ENCODE measurements at regions not wholly inside any gene's neighbourhood (a gene's known extent, or its start where the extent isn't known, plus 50 kb on each side); places are given as distances from the start of the nearest gene placed in this dataset.

GRCh38 chr9:120212153-120212852, 367.7 kb downstream of the CDK5RAP2 start:
- DNase-seq: no peak

DNA sequence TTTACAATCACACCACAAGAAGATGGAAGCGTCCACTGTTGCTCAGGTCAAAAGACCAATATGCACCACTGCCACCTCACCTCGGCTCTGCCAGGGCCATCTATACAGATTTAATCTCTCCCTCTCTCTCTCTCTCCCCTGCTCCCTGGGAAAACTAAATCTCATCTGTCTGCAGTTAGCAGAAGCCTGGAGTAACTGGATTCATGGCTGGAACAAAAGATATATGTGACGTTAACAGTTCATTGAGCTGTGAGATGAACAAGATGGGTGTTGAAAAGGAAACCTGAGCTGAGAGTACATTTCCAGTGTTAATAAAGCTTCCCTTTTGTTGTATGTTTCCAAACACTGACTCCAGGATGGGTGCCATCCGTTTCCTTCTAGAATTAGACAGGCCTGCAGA, 369.7 kb downstream of the CDK5RAP2 start:
- peak; percentile 71 for DNase-seq

DNA sequence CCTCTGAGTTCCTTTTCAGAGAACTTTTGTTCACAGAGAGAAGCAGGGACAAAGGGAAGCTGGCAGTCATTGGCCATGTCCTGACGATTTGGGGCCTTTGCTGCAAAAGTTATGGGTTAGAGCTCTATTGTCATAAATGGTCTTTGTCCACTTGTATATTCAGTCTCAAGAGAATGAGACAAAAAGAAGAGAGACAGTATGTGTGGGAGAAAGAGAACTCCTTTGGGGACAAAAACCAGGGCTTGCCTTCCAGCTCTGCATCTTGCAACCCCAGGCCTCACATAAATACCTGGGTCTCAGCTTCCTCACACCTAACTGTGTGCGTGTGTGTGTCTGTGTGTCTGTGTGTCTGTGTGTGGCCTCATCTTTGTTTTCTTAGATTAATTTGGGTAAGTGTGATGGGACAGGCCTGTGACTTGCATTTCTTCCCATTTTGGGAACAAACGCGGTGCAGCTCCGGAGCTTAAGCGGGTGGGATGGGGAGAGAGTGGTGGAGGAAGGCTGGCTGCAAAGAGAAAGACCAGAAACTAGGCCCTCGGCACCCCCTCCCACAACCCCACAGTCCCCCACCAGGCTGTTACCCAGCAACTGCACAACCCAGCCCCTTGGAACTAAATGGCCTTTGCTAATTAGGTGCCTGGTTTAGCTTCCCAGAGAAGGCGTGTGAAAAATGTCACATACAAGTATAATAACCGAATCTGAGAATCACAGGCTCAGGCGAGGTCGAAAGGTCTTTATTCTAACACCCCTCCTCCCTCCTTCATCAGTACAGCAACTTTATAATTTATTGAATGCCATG, 376.9 kb downstream of the CDK5RAP2 start:
- DNase-seq: no peak

DNA sequence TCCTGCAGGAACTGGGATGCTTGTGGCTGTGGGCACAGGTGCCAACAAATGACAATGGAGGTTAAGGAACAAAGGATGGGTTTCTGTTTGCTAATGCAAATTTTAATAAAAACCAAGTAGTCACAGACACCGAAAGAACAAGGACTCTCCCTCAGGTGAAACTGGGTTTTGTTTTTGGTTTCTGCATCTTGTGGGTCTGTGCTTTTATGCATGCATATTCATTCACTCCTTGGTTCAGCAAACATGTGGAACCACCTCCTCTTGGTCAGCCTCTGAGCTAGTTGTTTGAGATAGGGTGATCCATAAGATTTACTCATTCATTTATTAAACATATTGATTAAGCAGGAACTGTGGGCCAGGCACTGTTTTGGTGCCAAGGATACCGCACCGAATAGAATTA, 381.9 kb downstream of the CDK5RAP2 start:
- DNase-seq: peak; percentile 72

GRCh38 chr9:120197605-120198004, 382.4 kb downstream of the CDK5RAP2 start:
- no peak for DNase-seq

GRCh38 chr9:120191141-120191540, 388.8 kb downstream of the CDK5RAP2 start:
- no peak for DNase-seq

- DNase-seq: no peak
Measured at GRCh38 chr9:120187758-120188157, 392.2 kb downstream of the CDK5RAP2 start.

GRCh38 chr9:120186276-120186675, 393.7 kb downstream of the CDK5RAP2 start:
- peak; percentile 76 for DNase-seq

DNA sequence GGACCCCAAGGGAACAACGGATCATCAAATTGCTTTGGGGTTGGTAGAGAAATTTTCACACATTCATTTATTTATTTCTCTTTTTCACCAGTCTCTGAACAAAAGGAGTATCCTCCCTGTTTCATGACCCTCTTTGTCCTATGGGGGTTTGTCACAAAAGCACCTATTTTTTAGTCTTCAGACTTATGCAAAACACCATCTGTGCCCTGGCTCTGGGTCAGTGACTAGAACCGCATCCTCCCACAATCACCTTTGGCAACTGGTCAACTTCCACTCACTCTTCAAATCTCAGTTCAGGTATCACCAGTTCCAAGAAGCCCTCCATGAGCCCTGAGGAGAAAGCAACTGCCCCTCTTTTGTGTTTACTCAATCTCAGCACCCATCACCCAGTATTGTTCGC, 395.7 kb downstream of the CDK5RAP2 start:
- DNase-seq: peak; percentile 61

- peak; percentile 57 for DNase-seq
Measured at GRCh38 chr9:120183615-120184014, 396.4 kb downstream of the CDK5RAP2 start.

GRCh38 chr9:120182011-120182410, 398.0 kb downstream of the CDK5RAP2 start:
- DNase-seq: no peak

DNA sequence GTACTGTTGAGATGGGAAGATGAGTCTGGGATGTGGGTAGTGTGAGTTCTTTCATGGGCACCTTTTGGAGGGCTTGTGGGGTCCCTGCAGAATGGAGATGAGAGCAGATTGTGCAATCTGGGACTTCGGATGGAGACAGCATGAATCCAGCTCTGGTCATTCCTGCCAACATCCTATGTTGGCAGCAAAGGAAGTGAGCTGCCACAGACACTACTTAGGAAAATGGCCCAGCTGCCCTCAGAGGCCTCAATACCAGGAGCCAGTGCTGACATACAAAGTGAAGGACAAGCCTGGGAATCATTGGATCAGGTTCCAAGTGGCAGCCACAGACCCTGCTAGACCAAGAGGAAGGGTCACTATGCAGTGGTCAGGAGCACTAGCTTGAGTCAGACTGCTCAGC, 402.8 kb downstream of the CDK5RAP2 start:
- no peak for DNase-seq

DNA sequence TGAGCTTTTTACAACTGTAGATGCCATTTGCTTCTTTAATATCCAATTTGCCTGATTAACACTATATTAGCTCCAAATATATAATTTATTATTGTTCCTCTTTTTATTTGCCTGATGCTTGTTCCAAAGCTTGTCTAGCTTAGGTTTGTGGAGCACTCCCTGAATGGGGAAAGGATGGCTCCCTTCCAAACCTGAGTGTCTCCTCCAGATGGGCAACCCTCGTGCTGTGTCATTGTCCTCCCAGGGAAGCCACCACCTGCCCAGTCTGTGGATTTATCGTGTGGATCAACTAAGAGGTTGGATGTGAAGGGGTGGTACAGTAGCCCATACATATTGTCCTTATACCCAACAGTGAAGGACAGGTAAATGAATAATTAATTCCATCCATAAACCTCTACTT, 404.9 kb downstream of the CDK5RAP2 start:
- DNase-seq: peak; percentile 64

DNA sequence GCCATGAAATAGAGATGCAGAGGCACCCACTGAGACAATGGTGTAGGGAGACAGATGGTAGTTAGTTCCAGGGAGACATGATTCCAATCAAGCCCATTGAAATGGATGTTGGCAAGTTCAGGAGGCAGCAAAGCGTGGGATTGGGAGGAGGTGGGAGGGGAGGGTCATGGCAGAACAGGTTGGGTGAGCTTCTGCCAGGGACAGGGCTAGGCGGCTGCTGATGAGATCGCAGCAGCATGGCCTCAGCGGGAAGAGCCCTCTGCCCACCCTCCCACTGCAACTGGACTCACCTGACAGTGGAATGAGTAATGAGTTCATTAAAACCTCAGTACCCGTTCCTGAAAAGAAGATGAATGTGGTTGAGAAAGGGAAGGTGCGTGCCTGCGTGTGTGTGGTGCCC, 418.2 kb downstream of the CDK5RAP2 start:
- no peak for DNase-seq

- no peak for DNase-seq
Measured at GRCh38 chr9:120158221-120158620, 421.7 kb downstream of the CDK5RAP2 start.

DNA sequence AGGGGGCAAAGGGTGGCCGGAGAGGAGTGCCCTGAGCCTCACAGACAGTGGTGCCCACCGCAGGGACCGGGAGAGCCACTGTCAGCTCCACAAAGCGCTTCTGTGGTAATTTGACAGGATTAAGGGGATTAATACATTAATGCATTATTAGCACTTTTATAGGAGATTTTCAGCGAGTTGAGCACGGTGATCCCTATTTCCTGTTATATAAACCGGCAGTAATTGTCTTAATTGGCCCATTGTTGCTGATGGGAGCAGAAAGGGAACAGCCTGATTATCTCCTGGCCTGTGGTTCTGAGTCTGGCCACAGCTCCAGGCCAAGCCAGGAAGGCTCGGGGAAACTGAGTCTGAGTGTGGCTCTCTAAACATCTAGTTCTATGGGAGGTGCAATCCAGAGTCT, 423.6 kb downstream of the CDK5RAP2 start:
- no peak for DNase-seq

DNA sequence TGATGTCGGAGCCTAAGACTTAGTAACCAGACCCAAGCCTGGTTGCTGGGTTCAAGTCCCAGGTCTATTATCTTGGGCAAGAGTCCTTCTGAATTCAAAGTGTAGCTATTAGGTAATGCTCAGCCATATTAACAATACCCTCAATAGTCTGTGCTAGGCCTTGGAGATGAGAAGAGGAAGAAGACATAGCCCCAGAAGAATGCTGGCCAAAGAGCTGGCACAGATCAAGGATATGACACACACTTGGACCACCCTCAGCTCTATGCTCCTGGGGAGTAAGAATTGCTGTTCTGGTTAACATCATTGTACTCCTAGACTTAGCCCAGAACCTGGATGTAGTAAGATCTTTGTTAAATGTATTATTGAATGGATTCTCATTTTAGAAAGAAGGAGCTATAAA, 426.7 kb downstream of the CDK5RAP2 start:
- DNase-seq: no peak

- peak; percentile 98 for DNase-seq
Measured at GRCh38 chr9:120152295-120152694, 427.7 kb downstream of the CDK5RAP2 start.

DNA sequence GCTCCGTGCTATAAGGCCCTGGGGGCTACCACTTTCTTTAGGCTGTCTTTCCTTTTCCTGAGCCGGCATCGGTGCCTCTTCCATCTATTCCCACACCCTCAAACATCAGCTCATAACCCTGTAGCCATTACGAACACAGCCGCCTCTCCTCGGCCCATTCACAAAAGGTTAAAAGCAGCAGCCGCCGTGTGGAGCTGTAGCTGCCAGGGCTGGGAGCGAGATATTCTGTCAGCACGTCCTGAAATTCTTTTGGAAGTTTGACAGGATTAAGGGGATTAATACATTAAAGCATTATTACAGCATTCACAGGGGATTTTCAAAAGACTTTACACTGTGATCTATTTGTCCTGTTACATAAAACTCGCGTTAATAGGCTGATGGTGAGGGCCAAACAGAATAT, 428.2 kb downstream of the CDK5RAP2 start:
- peak; percentile 93 for DNase-seq

GRCh38 chr9:120151149-120151548, 428.8 kb downstream of the CDK5RAP2 start:
- no peak for DNase-seq

- no peak for DNase-seq
Measured at GRCh38 chr9:120138955-120139354, 441.0 kb downstream of the CDK5RAP2 start.

DNA sequence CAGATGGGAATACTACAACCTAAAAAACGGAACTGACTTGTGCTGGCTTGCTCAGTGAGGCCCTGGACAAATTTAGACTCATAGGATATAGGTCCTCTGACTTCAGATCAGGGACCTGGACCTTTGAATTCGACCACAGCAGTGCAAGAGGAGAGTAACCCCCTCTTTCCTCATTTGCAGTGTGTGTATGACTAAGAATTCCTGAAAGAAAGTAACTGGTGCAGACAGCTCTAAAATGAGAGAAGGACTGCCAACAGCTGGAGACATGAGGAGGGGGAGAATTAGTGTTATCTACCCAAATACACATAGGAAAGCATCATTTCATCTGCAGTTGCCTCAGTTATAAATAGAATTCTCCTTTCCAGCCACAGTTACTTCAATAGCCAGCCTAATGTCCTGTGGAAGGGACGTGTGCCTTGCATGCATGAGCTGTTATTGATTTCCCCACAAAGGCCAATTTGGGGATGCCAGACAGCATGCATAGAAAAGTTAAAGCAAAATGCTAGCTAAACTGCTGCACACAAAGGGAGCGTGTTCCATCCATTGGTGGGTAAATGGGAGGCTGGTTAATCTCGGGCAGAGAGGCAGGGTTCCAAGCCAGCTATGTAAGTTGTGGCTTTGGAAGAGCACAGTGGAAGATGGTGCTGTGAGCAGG, 442.7 kb downstream of the CDK5RAP2 start:
- DNase-seq: no peak

DNA sequence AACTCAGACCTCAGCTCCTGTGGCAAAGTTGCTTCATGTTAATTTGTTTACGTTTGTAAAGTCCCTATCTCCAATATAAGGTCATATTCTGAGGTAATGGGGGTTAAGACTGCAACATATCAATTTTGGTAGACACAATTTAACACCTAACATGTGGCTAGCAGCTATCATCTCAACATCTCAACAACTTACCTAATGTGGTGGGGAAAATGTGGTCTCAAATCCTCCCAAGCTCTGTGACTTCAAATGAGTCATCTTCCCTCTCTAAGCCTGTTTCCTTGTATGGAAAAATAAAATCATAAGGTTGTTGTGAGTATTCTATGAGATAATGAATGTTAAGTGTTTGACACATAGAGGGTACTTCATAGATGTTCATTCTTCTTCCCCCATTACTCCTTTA, 443.3 kb downstream of the CDK5RAP2 start:
- DNase-seq: no peak

GRCh38 chr9:120117081-120117480, 462.9 kb downstream of the CDK5RAP2 start:
- DNase-seq: no peak

Data from NCI-H1092 treated with DMSO at 0.1 percent for 48 hours (cell line).